GM10266 (cell line): ENCODE measurements at regions not wholly inside any gene's neighbourhood (a gene's known extent, or its start where the extent isn't known, plus 50 kb on each side); places are given as distances from the start of the nearest gene placed in this dataset.
A peak's percentile ranks its signal among the peaks of the same experiment; 100 is the strongest.

Source experiments
- DNase-seq: peaks from one replicate; pipeline ENCODE4 v3.0.0; 2012; ENCODE audit errors: extremely low spot score
- CTCF ChIP-seq: IDR thresholded peaks from 2 replicates; pipeline ENCODE4 v1.5.1; 2012; ENCODE audit warnings: mild to moderate bottlenecking, low read depth; ENCODE audit not compliant: control insufficient read depth, insufficient read depth; ENCODE audit errors: missing control alignments

GRCh38 chr21:16079830-16080229, 350.0 kb downstream of the USP25 start:
- DNase-seq: no peak
- TF ChIP-seq CTCF: no peak

GRCh38 chr21:16081304-16081703, 351.5 kb downstream of the USP25 start:
- no peak for DNase-seq
- TF ChIP-seq CTCF: no peak

GRCh38 chr21:16082038-16082816, 352.4 kb downstream of the USP25 start:
- no peak for TF ChIP-seq CTCF
- DNase-seq: peak; percentile 6

GRCh38 chr21:16084776-16085364, 355.1 kb downstream of the USP25 start:
- TF ChIP-seq CTCF: no peak
- no peak for DNase-seq

GRCh38 chr21:16085421-16085820, 355.6 kb downstream of the USP25 start:
- no peak for TF ChIP-seq CTCF
- DNase-seq: no peak

- no peak for DNase-seq
- no peak for TF ChIP-seq CTCF
Measured at GRCh38 chr21:16086121-16086520, 356.3 kb downstream of the USP25 start.

GRCh38 chr21:16086936-16087335, 357.2 kb downstream of the USP25 start:
- no peak for TF ChIP-seq CTCF
- no peak for DNase-seq
